ENCODE measurements at regions not wholly inside any gene's neighbourhood (a gene's known extent, or its start where the extent isn't known, plus 50 kb on each side); places are given as distances from the start of the nearest gene placed in this dataset.
"Not testable (repeated sequence)": the region's sequence is repeated elsewhere in the genome, so short reads cannot be mapped to it uniquely, and the experiment has no call there.

DNA sequence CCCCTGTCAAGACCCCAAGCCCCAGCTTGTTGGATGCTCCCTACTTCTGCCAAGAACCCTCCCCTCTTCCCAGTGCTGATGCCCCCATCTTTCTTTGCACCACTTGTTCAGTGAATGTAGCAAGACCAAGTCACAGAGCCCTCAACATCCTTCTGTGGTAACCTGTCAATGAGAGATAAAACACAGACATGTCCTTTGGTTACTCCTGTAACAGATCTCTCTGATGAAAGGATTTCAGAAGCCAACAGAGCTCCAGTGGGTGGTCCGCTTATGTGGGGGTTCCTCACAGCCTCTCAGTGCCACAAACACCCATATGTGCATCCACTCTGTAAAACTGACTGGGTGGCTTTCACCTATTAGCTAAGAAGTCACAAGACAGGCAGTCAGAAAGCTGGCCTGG lies 93.2 kb upstream of the CST7 start:
- TF ChIP-seq, protein P1, sequence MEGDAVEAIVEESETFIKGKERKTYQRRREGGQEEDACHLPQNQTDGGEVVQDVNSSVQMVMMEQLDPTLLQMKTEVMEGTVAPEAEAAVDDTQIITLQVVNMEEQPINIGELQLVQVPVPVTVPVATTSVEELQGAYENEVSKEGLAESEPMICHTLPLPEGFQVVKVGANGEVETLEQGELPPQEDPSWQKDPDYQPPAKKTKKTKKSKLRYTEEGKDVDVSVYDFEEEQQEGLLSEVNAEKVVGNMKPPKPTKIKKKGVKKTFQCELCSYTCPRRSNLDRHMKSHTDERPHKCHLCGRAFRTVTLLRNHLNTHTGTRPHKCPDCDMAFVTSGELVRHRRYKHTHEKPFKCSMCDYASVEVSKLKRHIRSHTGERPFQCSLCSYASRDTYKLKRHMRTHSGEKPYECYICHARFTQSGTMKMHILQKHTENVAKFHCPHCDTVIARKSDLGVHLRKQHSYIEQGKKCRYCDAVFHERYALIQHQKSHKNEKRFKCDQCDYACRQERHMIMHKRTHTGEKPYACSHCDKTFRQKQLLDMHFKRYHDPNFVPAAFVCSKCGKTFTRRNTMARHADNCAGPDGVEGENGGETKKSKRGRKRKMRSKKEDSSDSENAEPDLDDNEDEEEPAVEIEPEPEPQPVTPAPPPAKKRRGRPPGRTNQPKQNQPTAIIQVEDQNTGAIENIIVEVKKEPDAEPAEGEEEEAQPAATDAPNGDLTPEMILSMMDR (IDR thresholded peaks at IDR 0.05): no peak
- Histone ChIP-seq H3K4me3 (no peak overlapping the region), H3K9me3 (no peaks in the 10 kb centered on the region), H3K9ac (ENCODE audit: low read depth in 2 of 2, low read length in 2 of 2) (no peak overlapping the region), H3K27me3 (no peaks in the 10 kb centered on the region), H3K27ac (no peak overlapping the region), H3K36me3 (no peaks in the 10 kb centered on the region), H3K4me1 (no peaks in the 10 kb centered on the region)
- DNase-seq: no peak
- intact Hi-C loops (cut with DNase I): no loop called here

GRCh38 chr20:24858500-24858899 lies 90.6 kb upstream of the CST7 start:
- H3K36me3 ChIP-seq; H3K9me3 ChIP-seq; H3K27ac ChIP-seq; H3K4me3 ChIP-seq; DNase-seq; H3K9ac ChIP-seq (ENCODE audit: low read depth in 2 of 2, low read length in 2 of 2); H3K4me1 ChIP-seq; H3K27me3 ChIP-seq; intact Hi-C loops (cut with DNase I): not testable (repeated sequence)

DNA sequence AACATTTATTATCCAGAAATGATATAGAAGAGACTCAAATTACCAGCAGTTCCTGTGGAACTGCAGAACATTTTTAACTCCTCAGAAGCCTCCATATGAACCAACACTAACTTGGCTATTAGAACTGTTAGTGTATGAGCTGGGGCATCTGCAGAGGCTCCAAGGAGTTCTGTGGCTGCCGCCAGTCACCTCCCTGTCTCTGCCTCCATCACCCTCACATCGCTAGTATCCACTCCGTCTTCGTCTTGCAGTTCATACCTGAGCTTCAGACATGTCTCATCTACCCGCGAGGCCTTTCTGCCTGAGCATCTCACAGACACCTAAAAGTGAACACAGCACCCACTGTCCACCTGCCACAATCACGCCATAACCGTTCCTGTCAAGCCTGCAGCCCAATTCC lies 89.5 kb upstream of the CST7 start:
- Histone ChIP-seq H3K4me3 (no peak overlapping the region), H3K27me3 (no peaks in the 10 kb centered on the region), H3K4me1 (no peaks in the 10 kb centered on the region), H3K36me3 (no peaks in the 10 kb centered on the region), H3K27ac (no peak overlapping the region), H3K9me3 (no peaks in the 10 kb centered on the region), H3K9ac (ENCODE audit: low read depth in 2 of 2, low read length in 2 of 2) (no peak overlapping the region)
- no peak for DNase-seq
- TF ChIP-seq, protein P1 (IDR thresholded peaks at IDR 0.05): no peak
- intact Hi-C loops (cut with DNase I): no loop called here

DNA sequence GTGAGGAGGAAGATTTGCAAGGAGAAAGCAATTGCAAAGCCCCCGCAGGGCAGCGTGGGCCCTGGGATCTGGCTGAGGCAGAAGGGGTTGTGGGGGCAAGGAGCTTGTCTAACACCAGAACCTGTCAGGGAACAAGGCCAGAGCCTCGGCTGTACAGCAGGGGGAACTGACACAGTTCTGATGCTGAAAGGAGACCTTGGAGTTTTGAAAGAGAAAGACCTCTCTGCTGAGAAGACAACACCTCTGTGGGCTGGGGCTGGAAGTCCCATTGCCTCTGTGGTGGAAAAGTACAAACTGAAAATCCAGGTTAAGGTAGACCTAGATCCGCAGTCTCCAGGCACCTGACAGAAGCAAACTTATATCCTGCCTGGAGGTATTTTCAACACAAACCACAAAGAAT lies 86.9 kb upstream of the CST7 start:
- H3K27ac ChIP-seq: no peak overlapping the region
- H3K36me3 ChIP-seq: no peaks in the 10 kb centered on the region
- H3K4me3 ChIP-seq: no peak overlapping the region
- intact Hi-C loops (cut with DNase I): no loop called here
- H3K9ac ChIP-seq (ENCODE audit: low read depth in 2 of 2, low read length in 2 of 2): no peak overlapping the region
- H3K9me3 ChIP-seq: no peaks in the 10 kb centered on the region
- no peaks in the 10 kb centered on the region for H3K27me3 ChIP-seq
- TF ChIP-seq, protein P1 (IDR thresholded peaks at IDR 0.05): no peak
- H3K4me1 ChIP-seq: no peaks in the 10 kb centered on the region
- DNase-seq: no peak

DNA sequence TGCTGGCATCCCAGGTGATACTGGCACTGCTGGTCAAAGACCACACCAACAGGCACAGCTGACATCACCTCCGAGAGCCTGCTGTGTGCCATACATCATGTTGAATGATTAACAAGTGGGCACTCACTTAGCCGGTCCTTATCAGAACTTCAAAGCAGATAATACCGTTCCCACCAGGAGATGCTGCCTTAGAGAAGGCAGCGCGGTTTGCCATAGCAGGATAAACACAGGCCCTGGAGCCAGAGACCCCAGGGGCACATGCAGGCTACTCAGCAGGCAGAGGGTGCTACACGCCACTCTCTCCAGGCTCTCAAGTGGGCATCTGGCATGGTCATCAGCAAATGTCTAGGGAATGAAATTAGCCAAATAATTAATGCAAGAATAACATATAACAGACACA lies 86.5 kb upstream of the CST7 start:
- H3K9ac ChIP-seq (ENCODE audit: low read depth in 2 of 2, low read length in 2 of 2): no peak overlapping the region
- intact Hi-C loops (cut with DNase I): no loop called here

GRCh38 chr20:24863356-24863755 lies 85.7 kb upstream of the CST7 start:
- H3K9ac ChIP-seq (ENCODE audit: low read depth in 2 of 2, low read length in 2 of 2): no peak overlapping the region
- no peaks in the 10 kb centered on the region for H3K9me3 ChIP-seq
- no peak overlapping the region for H3K27ac ChIP-seq
- TF ChIP-seq, protein P1 (IDR thresholded peaks at IDR 0.05): no peak
- H3K36me3 ChIP-seq: no peaks in the 10 kb centered on the region
- H3K4me1 ChIP-seq: no peaks in the 10 kb centered on the region
- H3K27me3 ChIP-seq: no peaks in the 10 kb centered on the region
- no peak overlapping the region for H3K4me3 ChIP-seq
- DNase-seq: no peak
- intact Hi-C loops (cut with DNase I): no loop called here

More for the DNA sequence above, 86.5 kb upstream of the CST7 start:
- TF ChIP-seq, protein P1 (IDR thresholded peaks at IDR 0.05): no peak
- Histone ChIP-seq H3K4me1 (no peaks in the 10 kb centered on the region), H3K27ac (no peak overlapping the region), H3K9me3 (no peaks in the 10 kb centered on the region), H3K27me3 (no peaks in the 10 kb centered on the region), H3K36me3 (no peaks in the 10 kb centered on the region), H3K4me3 (no peak overlapping the region)
- DNase-seq: no peak
